RPMI7951 (cell line): ENCODE measurements at regions not wholly inside any gene's neighbourhood (a gene's known extent, or its start where the extent isn't known, plus 50 kb on each side); places are given as distances from the start of the nearest gene placed in this dataset.

Source experiments
- DNase-seq: peaks from one replicate; pipeline ENCODE4 v3.0.0-alpha.2; 2012; ENCODE audit warnings: low read depth

DNA sequence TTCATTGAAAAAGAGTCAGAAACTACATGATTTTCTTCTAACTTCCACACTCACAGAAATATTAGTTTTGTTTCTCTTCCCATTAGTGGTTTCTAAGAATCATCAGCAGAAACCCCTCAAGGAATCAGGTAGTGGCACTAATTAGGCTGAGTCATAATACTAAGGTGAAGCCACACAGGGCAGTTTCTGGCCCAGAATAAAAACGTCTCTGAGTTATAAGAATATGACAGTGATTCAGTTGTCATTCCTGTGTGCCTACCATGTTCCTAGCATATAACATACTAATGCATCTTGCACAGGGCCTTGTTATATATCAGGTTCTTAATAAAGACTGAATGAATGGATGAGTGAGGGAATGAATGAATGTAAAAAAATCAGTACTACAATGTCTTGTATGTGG lies 206.0 kb upstream of the PLEKHG7 start:
- DNase-seq: no peak

DNA sequence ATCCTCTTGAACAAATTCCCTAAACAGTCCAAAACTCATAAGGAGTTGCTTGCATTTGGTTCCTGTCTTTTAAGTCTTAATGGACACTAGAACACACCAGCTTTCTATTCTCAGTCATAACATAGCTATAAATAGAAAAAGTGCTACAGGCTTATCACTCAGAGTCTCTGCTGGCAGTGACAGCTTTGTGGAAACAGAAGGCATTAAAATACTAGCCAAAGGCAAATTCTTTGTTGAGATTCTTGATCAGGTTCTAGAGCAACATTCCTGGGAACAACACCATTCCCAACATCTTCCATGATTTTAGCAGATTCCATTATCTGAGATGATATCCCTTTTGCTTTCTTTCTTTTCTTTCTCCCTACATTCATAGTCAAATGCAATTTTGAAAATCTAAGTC lies 207.7 kb upstream of the PLEKHG7 start:
- DNase-seq: no peak

DNA sequence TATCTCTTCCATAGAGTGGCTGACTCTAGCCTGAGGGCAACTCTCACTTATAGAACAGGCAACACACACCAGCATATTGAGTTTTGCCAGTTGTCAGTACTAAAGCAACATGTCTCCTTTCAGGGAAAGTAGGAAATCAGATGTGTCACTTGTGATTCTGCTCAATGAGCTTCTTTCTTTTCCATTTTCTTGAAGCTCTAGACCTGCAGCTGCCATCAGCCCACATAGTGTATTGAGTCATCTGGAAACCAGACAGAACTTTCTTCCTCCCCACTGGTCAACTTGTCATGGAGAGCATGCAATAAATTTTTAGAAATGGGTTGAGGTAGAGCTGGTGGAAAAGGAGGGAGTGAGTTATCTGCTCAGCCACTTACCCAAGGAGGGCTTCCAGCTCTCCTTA lies 209.0 kb upstream of the PLEKHG7 start:
- DNase-seq: peak; percentile 25

DNA sequence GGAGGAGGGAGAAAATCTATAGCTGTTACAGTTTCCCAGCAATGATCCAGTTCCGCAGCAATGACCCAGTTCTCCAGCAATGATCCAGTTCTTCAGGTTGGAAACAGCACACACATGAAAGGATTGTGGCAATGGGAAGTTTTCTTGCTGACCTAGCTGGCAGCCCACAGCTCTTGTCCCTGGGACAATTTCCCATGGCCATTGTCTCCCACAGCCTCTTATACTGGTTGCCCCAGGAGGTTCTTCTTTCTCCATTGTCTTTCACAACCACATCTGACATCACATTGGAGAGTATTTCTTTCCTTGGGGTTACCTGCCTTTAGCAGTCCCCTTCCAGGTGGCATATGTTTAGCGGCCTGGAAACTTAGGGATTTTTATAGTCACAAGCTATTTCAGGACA lies 209.8 kb upstream of the PLEKHG7 start:
- DNase-seq: no peak

DNA sequence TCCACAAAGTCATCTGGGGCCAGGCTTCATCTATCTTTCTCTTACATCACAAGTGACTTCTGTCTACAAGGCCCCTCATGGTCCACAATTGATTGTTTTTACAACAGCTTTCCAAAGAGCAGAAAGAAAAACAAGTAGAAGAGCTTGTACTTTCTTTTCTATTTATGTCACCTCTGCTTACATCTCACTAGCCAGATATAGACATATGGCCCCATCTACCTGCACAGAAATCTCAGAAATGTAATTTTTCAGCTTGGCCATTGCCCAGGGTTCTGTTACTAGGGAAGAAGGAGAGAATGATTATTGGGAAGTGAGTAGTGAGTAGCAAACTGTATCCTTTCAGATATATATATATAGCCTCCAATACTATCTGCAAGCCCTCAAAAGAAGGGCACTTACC lies 210.5 kb upstream of the PLEKHG7 start:
- no peak for DNase-seq

DNA sequence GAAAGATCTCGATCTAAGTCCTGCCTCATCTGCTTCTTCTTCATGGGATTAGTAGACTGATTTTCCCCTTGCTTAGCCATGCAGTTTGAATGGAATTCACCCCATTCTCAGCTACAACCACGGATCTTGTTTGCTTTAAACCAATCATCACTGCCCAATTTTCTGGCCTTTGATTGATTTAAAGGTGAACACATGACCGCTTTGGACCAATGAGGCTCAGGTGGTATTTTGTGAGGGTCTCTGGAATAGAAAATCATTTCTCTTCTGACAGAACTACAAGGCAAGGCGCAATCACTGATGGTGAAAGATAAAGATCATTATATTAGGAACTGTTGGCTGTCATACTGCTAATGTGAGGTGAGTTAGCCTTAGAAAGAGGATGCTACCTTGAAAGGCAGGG lies 213.0 kb upstream of the PLEKHG7 start:
- no peak for DNase-seq

DNA sequence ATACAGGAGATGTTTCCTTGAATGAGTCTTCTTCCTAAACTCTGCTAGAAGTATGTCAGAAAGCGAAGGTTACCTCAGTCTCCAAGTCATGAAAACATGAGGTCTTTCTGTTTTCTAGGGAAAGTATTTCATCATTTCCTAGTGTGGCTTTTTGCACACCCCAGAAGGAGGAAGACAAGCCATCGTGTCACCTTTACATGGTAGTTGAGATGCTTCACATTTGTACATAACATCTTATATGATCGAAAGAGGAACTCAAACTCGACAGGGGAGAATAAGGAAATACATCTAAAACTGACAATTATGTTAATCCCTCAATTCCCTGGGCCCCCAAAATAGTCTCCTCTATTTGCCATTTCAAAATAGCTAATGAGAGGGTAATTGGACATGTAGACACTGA lies 214.1 kb upstream of the PLEKHG7 start:
- DNase-seq: no peak

DNA sequence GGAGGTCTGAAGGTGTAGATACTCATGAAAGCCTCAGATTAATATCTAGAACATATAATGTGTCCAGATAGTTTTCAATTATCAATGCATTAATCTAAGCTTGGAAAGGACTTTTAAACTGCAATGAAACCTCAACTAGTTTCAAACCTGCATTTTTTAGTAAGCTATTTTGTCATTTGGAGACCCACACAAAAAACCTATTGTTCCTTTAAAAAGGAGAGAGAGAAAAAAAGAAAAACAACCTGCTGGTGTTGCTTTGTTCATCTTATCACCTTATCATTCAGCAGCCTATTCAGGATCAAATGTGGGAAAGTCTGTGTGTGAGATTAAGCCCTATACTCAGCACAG lies 215.7 kb upstream of the PLEKHG7 start:
- DNase-seq: no peak

DNA sequence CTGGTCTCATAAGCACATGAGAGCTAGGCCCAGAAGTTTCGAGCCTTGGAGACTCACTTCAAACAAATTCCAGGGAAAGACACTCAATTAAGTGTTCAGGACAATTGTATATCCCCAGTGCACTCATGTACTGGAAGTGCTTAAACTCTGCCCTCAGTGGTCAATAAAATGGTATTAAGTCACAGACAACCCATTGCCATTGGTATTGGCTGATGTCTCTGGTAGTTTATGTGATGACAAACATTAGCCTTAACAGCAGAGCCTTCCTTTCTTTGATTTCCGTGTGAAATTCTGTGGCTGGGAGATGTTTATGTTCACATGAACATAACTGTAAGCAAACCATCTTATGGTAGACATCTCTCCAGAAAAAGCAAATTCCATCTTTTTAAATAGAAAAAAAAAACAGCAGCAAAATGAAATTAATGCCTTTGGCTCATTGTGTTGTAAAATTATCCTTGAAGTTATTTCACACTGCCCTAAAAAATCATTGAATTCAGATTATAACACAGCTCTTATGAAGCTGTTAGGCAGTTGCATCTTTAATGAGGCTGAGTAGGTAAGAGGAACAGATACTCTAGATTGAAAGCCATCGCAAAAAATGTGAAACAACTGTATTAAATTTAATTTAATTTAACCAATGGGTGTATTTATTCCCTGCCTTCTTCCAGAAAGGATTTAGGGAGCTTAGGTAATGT lies 216.2 kb upstream of the PLEKHG7 start:
- DNase-seq: no peak

DNA sequence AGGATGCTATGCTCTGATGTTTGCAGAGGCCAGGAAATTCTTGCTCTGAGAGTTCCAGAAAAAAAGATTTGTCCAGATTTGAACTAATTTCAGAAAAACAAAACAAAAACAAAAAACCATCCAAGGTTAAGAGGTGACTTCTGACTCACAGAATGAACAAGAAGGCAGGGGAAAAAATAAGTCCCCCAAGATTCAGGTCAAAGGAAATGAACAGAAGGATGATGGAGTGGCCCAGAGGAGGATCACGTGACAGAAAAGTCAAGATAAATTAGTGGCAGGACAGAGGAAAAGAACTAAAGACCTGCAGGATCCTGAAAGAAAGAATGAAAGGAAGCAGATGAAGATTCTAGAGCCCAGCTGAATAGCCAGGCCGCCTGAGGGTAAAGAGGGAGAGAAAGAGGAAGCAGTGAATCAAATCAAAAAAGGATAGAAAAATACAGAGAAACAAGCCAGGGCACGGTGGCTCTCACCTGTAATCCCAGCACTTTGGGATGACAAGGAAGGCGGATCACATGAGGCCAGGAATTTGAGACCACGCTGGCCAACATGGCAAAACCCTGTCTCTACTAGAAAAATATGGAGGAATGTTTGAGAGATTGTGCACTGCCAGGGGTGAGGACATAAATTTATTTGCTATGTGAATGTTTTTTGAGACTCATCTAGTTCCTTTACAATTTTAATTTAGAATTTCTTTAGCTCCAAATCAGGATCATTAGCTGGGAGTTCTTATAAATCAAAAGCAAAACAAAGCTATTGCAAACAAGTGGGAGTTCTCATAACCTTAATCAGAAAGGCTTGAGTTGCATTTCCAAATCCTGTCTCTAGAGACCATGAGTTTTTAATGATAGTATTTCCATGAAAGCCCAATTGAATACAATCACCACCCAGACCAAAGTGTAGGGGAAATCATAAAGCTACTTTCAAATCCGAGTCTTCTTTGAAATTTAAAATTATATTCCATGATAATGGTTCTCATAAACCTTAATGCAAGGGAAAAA lies 217.1 kb upstream of the PLEKHG7 start:
- no peak for DNase-seq

DNA sequence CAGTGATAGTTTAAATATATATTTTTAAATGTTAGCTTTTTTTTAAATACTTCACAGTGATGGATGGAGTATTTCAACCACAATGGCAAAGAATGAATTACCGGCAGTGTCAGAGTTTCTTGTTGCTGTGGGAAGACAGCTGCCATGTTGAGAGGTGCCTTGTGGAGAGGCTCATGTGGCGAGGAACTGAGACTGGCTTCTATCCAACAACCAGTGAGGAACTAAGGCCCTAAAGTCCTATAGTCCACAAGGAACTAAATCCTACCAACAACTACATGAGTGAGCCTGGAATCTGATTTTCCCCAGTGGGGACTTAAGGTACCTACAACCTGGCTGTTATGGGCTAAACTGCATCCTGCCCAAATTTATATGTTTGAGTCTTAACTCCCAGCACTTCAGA lies 220.2 kb upstream of the PLEKHG7 start:
- no peak for DNase-seq

DNA sequence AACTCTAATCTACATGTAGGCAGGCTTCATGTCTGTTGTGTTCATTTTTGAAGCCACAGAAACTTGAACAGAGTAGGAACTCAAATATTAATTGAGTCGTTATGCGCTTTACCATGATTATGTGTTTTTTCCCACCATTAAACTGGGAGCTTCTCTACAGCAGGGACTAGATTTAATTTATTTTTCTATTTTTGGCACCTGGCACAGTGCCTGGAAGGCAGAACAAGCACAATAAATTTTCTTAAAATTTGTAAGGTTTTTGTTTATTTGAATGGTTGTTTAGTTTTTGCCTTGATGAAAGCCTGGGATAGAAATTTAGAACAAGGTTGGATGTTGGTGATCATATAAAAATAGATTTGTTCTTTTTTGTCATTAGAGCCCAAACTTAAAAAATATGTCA lies 221.7 kb upstream of the PLEKHG7 start:
- DNase-seq: no peak

DNA sequence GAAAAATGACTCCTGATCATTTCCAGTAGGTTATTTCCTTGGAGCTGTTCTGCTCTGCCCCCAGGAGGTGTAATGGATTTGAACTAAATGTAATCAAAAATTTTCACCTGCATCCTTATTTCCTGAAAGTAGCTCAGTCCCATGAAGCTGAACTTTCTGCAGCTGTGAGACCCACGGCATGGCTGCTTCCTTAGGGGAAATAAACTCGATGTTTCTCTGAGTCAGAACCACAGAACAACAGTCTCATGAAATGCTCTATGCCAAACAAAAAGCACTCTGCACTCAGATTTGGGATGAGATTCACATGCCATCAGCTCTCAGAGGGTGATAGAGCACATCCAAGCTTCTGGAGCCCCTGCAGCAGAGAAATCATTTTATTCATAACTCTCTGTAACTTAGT lies 224.1 kb upstream of the PLEKHG7 start:
- DNase-seq: no peak

DNA sequence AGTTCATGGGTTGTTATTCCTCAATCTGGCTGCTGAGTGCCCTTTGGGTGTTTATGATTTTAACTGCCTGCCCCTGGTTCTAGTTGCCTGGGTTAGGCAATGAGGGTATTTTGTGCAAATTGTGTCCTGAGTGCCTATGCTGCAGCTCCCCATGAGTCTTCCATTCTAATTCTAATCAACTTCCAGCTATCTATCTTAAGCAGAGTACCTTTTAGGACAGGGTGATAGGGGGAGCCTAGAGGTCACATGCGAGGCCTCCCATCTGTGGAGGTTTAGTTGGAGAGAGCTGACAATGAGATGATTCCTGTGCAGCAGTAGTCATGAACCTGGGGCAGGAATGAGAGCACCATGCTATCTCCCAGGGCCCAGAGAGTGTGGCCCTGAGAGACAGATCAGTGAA lies 225.9 kb upstream of the PLEKHG7 start:
- no peak for DNase-seq

DNA sequence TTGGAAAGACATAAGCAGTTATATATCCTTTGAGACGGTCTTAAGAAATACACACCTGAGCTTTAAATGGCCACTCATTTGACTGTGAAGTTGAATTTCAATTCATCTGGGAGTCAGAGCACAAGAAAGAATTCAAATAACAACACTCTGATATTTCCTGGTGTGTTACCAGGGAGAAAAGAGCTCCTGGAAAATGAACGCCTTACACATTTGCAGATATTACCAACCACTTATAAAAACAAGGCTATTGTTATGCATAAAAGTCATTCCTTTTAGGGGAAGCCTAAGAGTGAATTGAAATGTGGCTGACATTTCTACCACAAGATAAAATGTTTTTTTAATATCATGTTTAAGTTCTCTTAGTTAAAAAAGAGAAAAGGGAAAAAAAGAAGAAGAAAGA lies 229.2 kb upstream of the PLEKHG7 start:
- DNase-seq: no peak

DNA sequence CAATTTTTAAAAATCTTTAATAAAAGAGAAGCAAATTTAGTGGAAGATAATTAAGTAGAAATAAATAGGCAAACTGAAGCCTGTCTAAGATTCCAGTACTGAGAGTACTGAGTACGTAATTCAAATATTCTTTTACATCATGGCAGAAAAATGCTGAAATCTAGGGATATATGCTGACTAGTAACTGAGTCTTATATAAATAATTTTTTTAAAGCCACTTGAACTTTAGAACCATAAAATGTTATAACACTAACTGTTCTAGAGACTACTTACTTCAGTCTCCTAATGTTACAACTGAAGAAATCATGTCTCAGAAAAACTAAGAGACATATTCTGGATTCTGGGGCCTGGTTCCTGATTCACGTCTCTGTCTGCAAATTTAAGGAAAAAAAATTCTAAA lies 230.6 kb upstream of the PLEKHG7 start:
- DNase-seq: no peak

DNA sequence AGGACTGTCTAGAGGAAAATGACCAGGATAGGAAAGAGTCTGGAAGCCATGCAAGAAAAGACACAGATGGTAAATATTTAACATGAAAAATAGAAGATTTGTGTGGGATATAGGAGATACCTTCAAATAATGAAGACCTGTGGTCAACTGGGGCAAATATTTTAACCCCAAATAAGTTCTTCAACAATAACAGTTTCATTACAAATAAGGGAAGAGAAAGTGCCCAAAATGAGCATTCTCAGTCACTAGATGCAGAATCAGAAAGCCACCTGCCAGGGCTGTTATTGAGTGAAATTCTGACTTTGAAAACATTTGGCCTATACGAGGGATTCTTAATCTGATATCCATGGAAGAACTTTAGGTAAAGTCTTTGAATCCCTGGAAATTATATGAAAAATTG lies 231.2 kb upstream of the PLEKHG7 start:
- DNase-seq: no peak

DNA sequence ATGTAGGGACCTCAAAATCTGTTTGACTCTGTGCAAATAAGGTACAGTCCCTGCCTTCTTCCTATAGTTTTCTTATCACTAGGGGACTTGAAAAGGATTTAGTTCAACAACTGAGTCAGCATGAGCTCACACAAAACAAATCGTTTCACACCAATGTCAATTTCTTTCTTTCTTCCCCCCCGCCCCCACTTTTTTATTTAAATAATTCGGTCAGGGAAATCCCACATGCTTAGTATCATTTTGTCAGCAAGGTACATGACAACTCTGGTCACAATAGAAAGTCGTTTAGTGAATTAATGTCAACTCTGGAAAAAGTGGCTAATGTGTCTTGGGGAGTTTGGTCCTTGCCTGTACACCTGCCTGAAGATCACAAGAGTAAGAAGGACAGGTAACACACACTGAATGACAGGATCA lies 232.2 kb upstream of the PLEKHG7 start:
- DNase-seq: no peak

DNA sequence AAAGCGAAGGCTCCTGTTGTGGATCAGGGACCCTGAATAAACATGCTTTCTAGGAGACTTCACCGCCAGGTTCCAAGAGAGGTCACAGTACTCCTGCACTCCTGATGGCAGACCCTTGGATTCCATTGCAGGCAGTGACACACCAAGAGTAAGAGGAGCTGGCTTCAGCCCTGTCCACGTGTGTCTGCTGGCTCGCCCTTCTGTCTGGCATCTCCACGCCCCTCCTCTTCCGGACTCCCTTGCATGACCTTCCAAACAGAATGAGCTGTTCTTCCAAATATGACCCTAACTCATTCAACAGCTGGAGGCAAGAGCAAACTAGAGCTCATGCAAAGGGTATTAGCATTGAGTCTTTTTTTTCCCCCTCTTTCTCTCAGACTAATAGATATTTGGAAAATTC lies 233.0 kb upstream of the PLEKHG7 start:
- no peak for DNase-seq

DNA sequence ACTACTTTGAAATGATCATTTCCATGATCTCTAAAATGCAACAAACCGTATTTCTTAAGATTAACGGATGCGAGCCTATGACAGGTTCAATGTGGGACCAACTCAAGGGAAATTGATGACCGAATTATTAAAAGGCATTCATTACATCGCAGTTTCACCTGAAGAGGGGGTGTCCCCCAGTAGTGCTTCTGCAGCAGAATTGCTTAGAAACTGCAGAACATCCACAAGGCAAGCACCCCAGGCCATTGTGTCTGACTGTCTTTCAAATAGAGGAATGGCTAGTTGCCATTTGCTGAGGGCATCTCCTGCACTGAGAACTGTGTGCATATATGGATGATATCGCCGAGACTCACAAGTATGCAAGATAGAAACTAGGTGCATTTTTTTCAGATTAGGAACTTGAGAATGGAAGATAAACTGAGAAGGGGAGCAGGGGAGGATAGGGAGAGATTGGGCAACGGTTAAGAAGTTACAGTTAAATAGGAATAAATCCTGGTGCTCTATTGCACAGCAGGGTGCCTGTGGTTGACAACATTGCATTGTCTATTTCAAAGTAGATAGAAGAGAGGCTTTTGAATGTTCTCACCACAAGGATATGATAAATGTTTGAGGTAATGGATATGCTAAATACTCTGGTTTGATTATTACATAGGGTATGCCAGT lies 234.3 kb upstream of the PLEKHG7 start:
- no peak for DNase-seq

DNA sequence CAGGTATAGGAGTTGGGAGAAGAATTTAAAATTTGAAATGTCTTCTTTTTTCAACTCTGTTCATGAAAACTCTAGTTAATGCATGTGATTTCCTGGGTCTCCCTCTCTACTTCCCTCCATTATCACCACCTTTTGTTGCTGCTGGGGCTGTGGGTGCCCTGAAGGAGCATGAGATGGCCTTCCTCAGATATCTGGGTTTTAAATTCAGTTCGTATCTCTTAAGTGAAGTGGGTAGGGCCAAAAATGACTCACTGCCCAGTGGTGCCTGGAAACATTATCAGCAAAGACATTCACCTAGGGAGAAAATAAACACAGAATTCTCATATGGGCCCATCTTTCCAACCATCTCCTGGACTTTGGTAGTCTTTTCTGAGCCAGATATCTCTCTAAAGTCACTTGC lies 234.9 kb upstream of the PLEKHG7 start:
- DNase-seq: peak; percentile 10

DNA sequence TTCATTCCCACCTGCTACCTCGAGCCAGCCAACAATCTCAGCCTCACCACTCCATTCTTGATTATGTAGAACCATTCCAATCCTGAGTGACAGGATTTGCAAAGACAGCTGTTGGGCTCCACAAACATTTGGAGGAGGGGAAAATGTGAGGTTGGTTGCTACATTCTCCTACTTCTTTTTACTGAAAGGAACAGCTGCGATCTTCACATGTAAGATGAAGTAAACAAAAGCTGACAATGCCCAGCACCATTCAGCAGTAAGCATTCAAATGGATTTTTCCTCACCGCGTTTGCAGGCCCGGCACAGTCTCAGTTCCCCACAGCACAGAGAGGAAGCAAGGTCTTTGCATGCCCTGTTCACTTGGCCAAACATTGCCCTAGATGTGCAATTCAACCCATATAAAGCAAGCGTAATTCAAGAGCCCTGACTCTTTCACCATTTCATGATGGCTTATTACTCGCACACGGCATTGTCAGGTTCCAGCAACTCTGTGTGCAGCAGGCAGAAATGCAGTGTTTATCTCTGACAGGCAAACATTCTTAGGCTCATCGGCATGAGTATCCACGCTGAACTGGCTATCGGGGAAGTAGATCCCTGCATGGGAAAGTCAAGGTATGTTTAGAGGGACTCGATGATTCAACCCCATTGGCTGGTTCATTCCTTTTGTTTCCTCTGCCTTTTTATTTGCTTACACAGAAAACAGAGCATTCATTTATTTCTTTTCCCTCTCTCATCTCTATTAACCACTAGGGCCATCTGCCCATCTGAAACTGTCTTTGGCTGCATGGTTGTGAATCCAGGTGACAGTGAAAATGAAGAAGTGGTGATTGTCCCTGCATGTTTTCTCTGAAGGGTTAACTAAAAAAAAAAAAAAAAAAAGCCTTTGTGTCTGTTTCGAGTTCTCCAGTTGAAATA lies 236.1 kb upstream of the PLEKHG7 start:
- DNase-seq: no peak
